ENCODE measurements at regions not wholly inside any gene's neighbourhood (a gene's known extent, or its start where the extent isn't known, plus 50 kb on each side); places are given as distances from the start of the nearest gene placed in this dataset.
A peak's percentile ranks its signal among the peaks of the same experiment; 100 is the strongest.

DNA sequence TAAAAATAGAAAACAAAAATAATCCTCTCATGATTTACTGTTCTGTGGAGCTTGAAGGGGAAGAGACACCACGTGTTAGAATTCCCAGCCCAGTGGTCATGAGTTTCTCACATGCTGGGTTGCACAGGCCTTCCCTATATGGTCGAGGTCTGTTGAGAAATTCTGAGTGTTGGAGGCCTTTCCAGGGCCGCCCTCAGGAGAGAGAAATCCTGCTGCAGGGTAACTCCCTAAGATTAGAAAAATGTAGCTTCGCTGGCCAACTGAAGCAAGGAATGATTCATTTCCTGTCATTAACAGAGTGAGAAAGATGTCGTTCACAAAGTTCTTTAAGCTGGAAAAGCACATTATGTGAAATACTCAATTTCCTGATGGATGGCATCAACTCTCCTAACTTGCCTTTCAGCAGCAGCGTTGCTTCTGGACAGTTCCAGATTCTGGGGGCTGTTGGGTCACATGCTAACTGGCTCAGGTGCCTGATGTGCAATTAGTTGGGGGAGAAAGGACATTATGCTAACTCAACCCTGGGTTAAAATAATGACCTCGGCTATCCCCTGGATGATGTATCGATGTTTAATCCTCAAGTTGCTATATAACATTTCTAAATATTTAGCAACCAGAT, 104.8 kb upstream of the CD180 start:
- TF ChIP-seq, protein P1, sequence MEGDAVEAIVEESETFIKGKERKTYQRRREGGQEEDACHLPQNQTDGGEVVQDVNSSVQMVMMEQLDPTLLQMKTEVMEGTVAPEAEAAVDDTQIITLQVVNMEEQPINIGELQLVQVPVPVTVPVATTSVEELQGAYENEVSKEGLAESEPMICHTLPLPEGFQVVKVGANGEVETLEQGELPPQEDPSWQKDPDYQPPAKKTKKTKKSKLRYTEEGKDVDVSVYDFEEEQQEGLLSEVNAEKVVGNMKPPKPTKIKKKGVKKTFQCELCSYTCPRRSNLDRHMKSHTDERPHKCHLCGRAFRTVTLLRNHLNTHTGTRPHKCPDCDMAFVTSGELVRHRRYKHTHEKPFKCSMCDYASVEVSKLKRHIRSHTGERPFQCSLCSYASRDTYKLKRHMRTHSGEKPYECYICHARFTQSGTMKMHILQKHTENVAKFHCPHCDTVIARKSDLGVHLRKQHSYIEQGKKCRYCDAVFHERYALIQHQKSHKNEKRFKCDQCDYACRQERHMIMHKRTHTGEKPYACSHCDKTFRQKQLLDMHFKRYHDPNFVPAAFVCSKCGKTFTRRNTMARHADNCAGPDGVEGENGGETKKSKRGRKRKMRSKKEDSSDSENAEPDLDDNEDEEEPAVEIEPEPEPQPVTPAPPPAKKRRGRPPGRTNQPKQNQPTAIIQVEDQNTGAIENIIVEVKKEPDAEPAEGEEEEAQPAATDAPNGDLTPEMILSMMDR (IDR thresholded peaks at IDR 0.05): no peak
- TF ChIP-seq POLR2AphosphoS5 (IDR thresholded peaks at IDR 0.05) (peak in 2 of 3 donors; percentile 45 to 75), POLR2A (IDR thresholded peaks at IDR 0.05) (no peak), EP300 (IDR thresholded peaks at IDR 0.05) (no peak)

All from stomach (tissue), 4 donors.